ENCODE measurements at regions not wholly inside any gene's neighbourhood (a gene's known extent, or its start where the extent isn't known, plus 50 kb on each side); places are given as distances from the start of the nearest gene placed in this dataset.

DNA sequence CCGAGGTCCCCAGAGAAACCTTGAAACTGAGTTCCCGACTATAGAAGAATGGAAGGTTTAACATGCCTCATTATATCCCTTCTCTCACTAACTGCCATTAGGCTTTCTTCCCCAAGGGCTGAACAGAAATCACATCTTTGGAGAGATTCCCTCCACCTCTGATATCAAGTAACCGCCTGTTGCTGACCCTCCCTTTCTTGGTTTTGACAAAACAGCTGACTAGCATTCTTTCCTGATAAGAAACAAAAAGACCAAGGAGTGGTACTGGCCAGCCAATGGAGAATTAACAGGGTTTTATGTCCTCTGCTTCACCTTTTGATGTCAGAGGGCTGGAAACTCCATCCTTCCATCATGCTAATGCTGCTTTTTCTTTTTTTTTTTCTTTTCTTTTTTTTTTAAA lies 176.6 kb upstream of the ADGRB3 start:
- TF ChIP-seq, protein P1, sequence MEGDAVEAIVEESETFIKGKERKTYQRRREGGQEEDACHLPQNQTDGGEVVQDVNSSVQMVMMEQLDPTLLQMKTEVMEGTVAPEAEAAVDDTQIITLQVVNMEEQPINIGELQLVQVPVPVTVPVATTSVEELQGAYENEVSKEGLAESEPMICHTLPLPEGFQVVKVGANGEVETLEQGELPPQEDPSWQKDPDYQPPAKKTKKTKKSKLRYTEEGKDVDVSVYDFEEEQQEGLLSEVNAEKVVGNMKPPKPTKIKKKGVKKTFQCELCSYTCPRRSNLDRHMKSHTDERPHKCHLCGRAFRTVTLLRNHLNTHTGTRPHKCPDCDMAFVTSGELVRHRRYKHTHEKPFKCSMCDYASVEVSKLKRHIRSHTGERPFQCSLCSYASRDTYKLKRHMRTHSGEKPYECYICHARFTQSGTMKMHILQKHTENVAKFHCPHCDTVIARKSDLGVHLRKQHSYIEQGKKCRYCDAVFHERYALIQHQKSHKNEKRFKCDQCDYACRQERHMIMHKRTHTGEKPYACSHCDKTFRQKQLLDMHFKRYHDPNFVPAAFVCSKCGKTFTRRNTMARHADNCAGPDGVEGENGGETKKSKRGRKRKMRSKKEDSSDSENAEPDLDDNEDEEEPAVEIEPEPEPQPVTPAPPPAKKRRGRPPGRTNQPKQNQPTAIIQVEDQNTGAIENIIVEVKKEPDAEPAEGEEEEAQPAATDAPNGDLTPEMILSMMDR (IDR thresholded peaks at IDR 0.05; ENCODE audit: borderline replicate concordance, extremely low read depth, low read length, poor library complexity, severe bottlenecking) = no peak
- no peak for TF ChIP-seq EZH2 (IDR thresholded peaks at IDR 0.05; ENCODE audit: borderline replicate concordance, low read depth, low read length, severe bottlenecking)
